ENCODE measurements at regions not wholly inside any gene's neighbourhood (a gene's known extent, or its start where the extent isn't known, plus 50 kb on each side); places are given as distances from the start of the nearest gene placed in this dataset.

DNA sequence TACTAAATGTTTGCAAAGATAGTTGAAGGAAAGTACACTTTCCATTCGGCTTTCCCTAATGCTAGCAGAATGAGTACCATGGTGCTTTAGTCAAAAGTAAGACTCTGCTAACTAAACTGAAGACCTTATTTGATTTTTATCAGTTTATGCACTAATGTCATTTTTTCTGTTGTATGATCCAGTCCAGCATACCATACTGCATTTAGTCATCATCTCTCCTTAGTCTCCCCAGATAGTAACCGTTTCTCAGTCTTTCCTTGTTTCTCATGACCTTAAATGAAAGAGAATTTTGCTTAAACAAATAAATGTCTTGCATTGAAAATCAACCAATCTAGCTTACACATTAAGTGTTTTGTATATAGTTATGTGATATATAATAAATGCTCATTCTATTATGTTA is 529.5 kb upstream of the SEMA3D start:
- Histone ChIP-seq H3K23me2 (ENCODE audit: low read depth, low read length) (no peaks in the 10 kb centered on the region), H2BK12ac (ENCODE audit: low read depth, low read length) (no peak overlapping the region), H2AK5ac (ENCODE audit: low read depth, low read length) (no peak overlapping the region), H4K91ac (replicated peaks; ENCODE audit: insufficient read length, low read length) (no peak overlapping the region), H3K9ac (replicated peaks in 1 of 4; ENCODE audit: extremely low read depth in 1 of 4, low read depth in 3 of 4, low read length in 3 of 4) (no peak overlapping the region), H4K5ac (ENCODE audit: insufficient read length, low read depth, low read length) (no peak overlapping the region), H3K4ac (replicated peaks; ENCODE audit: insufficient read length, low read depth, low read length) (no peak overlapping the region), H2BK20ac (ENCODE audit: low read length) (no peak overlapping the region), H3K23ac (ENCODE audit: insufficient read length) (no peak overlapping the region), H2BK120ac (replicated peaks; ENCODE audit: low read depth, low read length) (no peak overlapping the region), H2AFZ (ENCODE audit: low read length) (no peak overlapping the region), H3K79me1 (ENCODE audit: low read depth, low read length) (no peaks in the 10 kb centered on the region), H3K9me3 (ENCODE audit: insufficient read depth in 2 of 2, low read depth in 1 of 2, low read length in 1 of 2) (no peaks in the 10 kb centered on the region), H3K14ac (ENCODE audit: insufficient read length) (no peak overlapping the region), H3K27me3 (replicated peaks in 1 of 4; ENCODE audit: control insufficient read depth in 3 of 4, extremely low read depth in 1 of 4, insufficient read depth in 3 of 4, low read length in 3 of 4) (no peaks in the 10 kb centered on the region), H3K18ac (ENCODE audit: extremely low read depth, low read length) (no peak overlapping the region), H2BK5ac (ENCODE audit: low read depth, low read length) (no peak overlapping the region), H2BK15ac (ENCODE audit: low read length) (no peak overlapping the region), H3K79me2 (ENCODE audit: control insufficient read depth in 1 of 2, insufficient read depth in 2 of 2, low read length in 2 of 2) (no peaks in the 10 kb centered on the region), H3K56ac (replicated peaks; ENCODE audit: insufficient read length, low read depth, low read length) (no peak overlapping the region), H3K4me3 (ENCODE audit: extremely low read depth in 1 of 4, insufficient read depth in 2 of 4, low read depth in 3 of 4, low read length in 4 of 4) (no peak overlapping the region), H4K8ac (ENCODE audit: extremely low read depth, insufficient read depth, low read length) (no peak overlapping the region), H3K36me3 (ENCODE audit: control insufficient read depth in 2 of 4, insufficient read depth in 4 of 4, low read length in 3 of 4) (no peaks in the 10 kb centered on the region), H4K20me1 (replicated peaks in 1 of 2; ENCODE audit: control insufficient read depth in 1 of 2, insufficient read depth in 2 of 2, low read length in 2 of 2) (no peaks in the 10 kb centered on the region), H3K4me2 (ENCODE audit: insufficient read depth in 1 of 2, low read depth in 2 of 2, low read length in 2 of 2) (no peak overlapping the region), H3K27ac (ENCODE audit: low read depth, low read length) (no peak overlapping the region), H3K4me1 (replicated peaks in 1 of 4; ENCODE audit: control insufficient read depth in 3 of 4, insufficient read depth in 4 of 4, low read length in 3 of 4) (peaks cover 0 to 2% (median 0%) of the 10 kb centered on the region in 4 experiments; a peak in 1 of 7 replicates)
- WGBS, 2 experiments (ENCODE audit: extremely low coverage in 1 of 2, insufficient coverage in 1 of 2, insufficient read length in 1 of 2, insufficient replicate concordance in 2 of 2, low coverage in 1 of 2, low lambda C conversion rate in 2 of 2, missing lambda C conversion rate in 1 of 2), result 46% methylated on average over 2 of the region's 2 CpGs; no CpG with 5 or more reads in 1 of the 2 experiments
- ChIA-PET CTCF (ENCODE audit: partially characterized antibody) (no interaction called here), POLR2A (ENCODE audit: partially characterized antibody) (no interaction called here)
- FAIRE-seq (no peak), DNase-seq (ENCODE audit: low read depth in 1 of 2, low spot score in 2 of 2) (no peak)
- TF ChIP-seq TCF12 (IDR thresholded peaks at IDR 0.05; ENCODE audit: low read depth, low read length) (no peak), CTBP2 (IDR thresholded peaks at IDR 0.05; ENCODE audit: borderline replicate concordance, insufficient read depth, insufficient read length, low read length) (no peak), NRF1 (IDR thresholded peaks at IDR 0.05; ENCODE audit: low read depth, low read length) (no peak), GABPA (IDR thresholded peaks at IDR 0.05; ENCODE audit: borderline replicate concordance, insufficient read depth, low read length) (no peak), SP2 (IDR thresholded peaks at IDR 0.05; ENCODE audit: low read length) (no peak), RNF2 (IDR thresholded peaks at IDR 0.05; ENCODE audit: borderline replicate concordance, low read depth, low read length, missing control alignments, poor library complexity, severe bottlenecking) (no peak), EGR1 (IDR thresholded peaks at IDR 0.05; ENCODE audit: borderline replicate concordance, low read depth, low read length) (no peak), ZNF274 (IDR thresholded peaks at IDR 0.05; ENCODE audit: borderline replicate concordance, extremely low read depth, low read length) (no peak), FOSL1 (IDR thresholded peaks at IDR 0.05; ENCODE audit: insufficient read depth, low read depth, low read length) (no peak), EP300 (IDR thresholded peaks at IDR 0.05; ENCODE audit: borderline replicate concordance in 1 of 2, low read depth in 2 of 2, low read length in 2 of 2) (no peak), PHF8 (conservative IDR thresholded peaks at IDR 0.05; ENCODE audit: low read depth, low read length) (no peak), SUZ12 (IDR thresholded peaks at IDR 0.05; ENCODE audit: low read length) (no peak), RFX5 (IDR thresholded peaks at IDR 0.05; ENCODE audit: borderline replicate concordance, low read depth, low read length) (no peak)

Data from H1 (cell line).